T-cell (primary cell): ENCODE measurements at regions not wholly inside any gene's neighbourhood (a gene's known extent, or its start where the extent isn't known, plus 50 kb on each side); places are given as distances from the start of the nearest gene placed in this dataset.

Source experiments
- ATAC-seq, 4 experiments: fragments of 200-7000 bp in 3 of 4; fragments of 150-1000 bp in 1 of 4; cut with Tn5 transposase; replicated peaks in 1 of 4; 1 replicate in 3 of 4; 2 replicates in 1 of 4; pipeline ENCODE4 v1.10.0; 2021; ENCODE audit warnings: moderate library complexity in 3 of 4, mild to moderate bottlenecking in 2 of 4, moderate number of reproducible peaks in 1 of 4
- CTCF ChIA-PET, 2 donors: fragments of 300-600 bp; sonication (Branson Sonifier 250); formaldehyde crosslinking; loops; one replicate each; lab custom pipeline; 2022; ENCODE audit warnings: antibody characterized with exemption in 2 of 2; lab: Charles Lee
- POLR2A ChIA-PET, 2 donors: fragments of 300-600 bp; sonication (Branson Sonifier 250); formaldehyde crosslinking; loops; one replicate each; lab custom pipeline; 2022; ENCODE audit warnings: antibody characterized with exemption in 2 of 2; lab: Charles Lee
- DNase-seq, 35 experiments: peaks; one replicate each; pipeline versions ENCODE4 v3.0.0 to v3.0.0-alpha.2; 2013 to 2023
- H3K27ac ChIP-seq: one replicate; pipeline ENCODE4 v1.5.1; 2013; ENCODE audit warnings: low read length
- H3K27me3 ChIP-seq, 2 experiments: replicated peaks in 1 of 2; 1 replicate in 1 of 2; 2 replicates in 1 of 2; pipeline versions ENCODE4 v1.6.1 to v1.7.0; 2013; ENCODE audit warnings: low read length in 1 of 2, mixed read lengths in 1 of 2; ENCODE audit not compliant: control insufficient read depth in 2 of 2, insufficient read depth in 2 of 2; ENCODE audit errors: extremely low read depth in 1 of 2
- H3K36me3 ChIP-seq, 2 donors: 1 replicate in 1 of 2; 2 replicates in 1 of 2; pipeline versions ENCODE4 v1.6.1 to v1.7.0; 2013; ENCODE audit warnings: low read length in 1 of 2; ENCODE audit not compliant: control insufficient read depth in 2 of 2, insufficient read depth in 1 of 2; ENCODE audit errors: extremely low read depth in 1 of 2
- H3K4me1 ChIP-seq, 2 experiments: 1 replicate in 1 of 2; 2 replicates in 1 of 2; pipeline versions ENCODE4 v1.6.1 to v1.7.0; 2013; ENCODE audit warnings: low read length in 2 of 2, mixed read lengths in 1 of 2; ENCODE audit not compliant: insufficient read depth in 2 of 2, control insufficient read depth in 1 of 2; ENCODE audit errors: extremely low read depth in 1 of 2
- H3K4me3 ChIP-seq, 2 donors: 1 replicate in 1 of 2; 2 replicates in 1 of 2; pipeline versions ENCODE4 v1.5.1 to v1.7.0; 2013; ENCODE audit warnings: mild to moderate bottlenecking in 2 of 2, low read length in 1 of 2, moderate library complexity in 1 of 2; ENCODE audit not compliant: control insufficient read depth in 1 of 2; ENCODE audit errors: extremely low read depth in 1 of 2
- H3K9me3 ChIP-seq: 2 replicates; pipeline ENCODE4 v1.7.0; 2013
- H3K27ac Mint-ChIP-seq, 2 donors: one replicate each; pipeline ENCODE4 v1.8.0; 2020 to 2021; ENCODE audit warnings: mild to moderate bottlenecking in 2 of 2, mixed read lengths in 2 of 2
- H3K27me3 Mint-ChIP-seq, 2 donors: one replicate each; pipeline ENCODE4 v1.8.0; 2021 to 2022; ENCODE audit warnings: mixed read lengths in 2 of 2
- H3K36me3 Mint-ChIP-seq: one replicate; pipeline ENCODE4 v1.8.0; 2021; ENCODE audit warnings: mixed read lengths
- H3K4me1 Mint-ChIP-seq, 3 donors: one replicate each; pipeline ENCODE4 v1.8.0; 2020 to 2022; ENCODE audit warnings: mixed read lengths in 3 of 3, mild to moderate bottlenecking in 1 of 3
- H3K4me3 Mint-ChIP-seq, 3 donors: one replicate each; pipeline ENCODE4 v1.8.0; 2020 to 2022; ENCODE audit warnings: mild to moderate bottlenecking in 3 of 3, mixed read lengths in 3 of 3, moderate library complexity in 3 of 3
- H3K9me3 Mint-ChIP-seq, 3 donors: one replicate each; pipeline ENCODE4 v1.8.0; 2020 to 2022; ENCODE audit warnings: mixed read lengths in 3 of 3
- WGBS: methylation state at CpG from one replicate; pipeline ENCODE4 v1.1.5; 2013; ENCODE audit warnings: missing lambda C conversion rate; ENCODE audit not compliant: insufficient coverage; 5-methylcytosine and 5-hydroxymethylcytosine counted together

DNA sequence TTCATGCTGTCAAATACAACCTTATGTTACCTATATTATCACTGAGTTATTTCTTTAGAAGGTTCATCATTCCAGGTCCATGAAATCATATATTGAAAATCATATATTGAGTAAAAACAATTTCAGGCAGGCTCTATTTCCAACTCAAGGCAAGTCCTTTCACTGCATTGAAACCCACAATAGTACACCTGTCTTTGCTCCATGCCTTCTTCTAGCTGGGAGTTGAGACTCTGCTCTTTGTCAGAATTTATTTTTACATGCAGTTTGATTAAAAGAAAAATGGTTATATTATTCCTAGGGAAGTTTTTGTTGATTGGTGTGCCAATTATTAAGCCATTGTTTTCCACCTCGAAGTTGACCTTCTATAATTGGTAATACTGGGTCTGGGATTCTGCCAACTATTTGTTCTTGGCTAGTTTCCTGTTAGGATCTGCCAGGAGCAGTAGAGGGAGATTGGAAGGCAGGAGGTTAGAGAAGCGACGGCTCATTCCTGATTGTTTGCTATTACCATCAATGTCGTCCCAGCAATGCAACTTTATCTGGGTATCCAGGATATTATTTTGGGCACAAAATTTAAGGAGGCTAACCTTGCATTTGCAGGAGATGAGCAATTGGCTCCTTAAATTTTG is 79.5 kb upstream of the MIS18BP1 start:
- Mint-ChIP-seq H3K36me3 (peaks cover 3% of the 10 kb centered on the region), H3K9me3 (peaks cover 14 to 28% (median 19%) of the 10 kb centered on the region in 3 donors), H3K27ac (no peak overlapping the region), H3K4me1 (no peaks in the 10 kb centered on the region), H3K4me3 (no peak overlapping the region), H3K27me3 (peaks cover 0 to 2% of the 10 kb centered on the region in 2 donors)
- DNase-seq (no peak), ATAC-seq (no peak)
- 78% methylated on average over 4 of the region's 4 CpGs for WGBS
- Histone ChIP-seq H3K36me3 (no peaks in the 10 kb centered on the region), H3K27ac (no peak overlapping the region), H3K9me3 (no peaks in the 10 kb centered on the region), H3K4me1 (no peaks in the 10 kb centered on the region), H3K4me3 (no peak overlapping the region), H3K27me3 (no peaks in the 10 kb centered on the region)
- ChIA-PET POLR2A (no interaction called here), CTCF (no interaction called here)

DNA sequence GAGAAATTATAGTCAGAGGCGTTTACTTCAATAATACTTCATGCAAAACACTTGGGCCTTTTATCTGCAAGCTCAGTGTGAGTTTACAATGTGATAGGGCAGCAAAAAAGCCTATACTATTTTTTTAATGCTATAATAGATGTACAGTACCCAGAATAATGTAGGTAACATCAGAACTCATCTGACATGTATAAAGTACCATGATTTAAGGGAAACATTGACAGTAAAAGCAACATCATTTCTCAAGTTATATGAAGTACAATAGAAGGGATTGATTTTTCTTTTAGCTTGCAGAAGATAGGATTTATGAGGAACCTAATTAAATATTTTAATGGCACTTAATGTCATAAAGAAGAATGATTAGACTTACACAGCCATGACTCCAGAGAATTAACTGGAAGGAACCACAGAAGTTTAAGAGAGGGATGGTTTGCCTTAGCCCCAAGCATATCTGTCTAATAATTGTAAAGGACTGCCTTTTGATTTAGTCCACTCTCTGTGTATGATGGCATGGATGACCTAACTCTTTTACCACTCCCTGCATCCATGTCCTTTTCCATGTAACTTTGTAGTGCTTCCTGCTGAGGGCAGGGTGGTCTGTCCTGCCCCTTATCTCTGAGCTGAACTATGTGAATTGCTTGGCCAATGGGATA is 55.9 kb upstream of the MIS18BP1 start:
- Histone ChIP-seq H3K27me3 (peaks cover 0 to 14% of the 10 kb centered on the region in 2 experiments), H3K4me1 (no peaks in the 10 kb centered on the region), H3K27ac (no peak overlapping the region), H3K36me3 (no peaks in the 10 kb centered on the region), H3K4me3 (no peak overlapping the region), H3K9me3 (no peaks in the 10 kb centered on the region)
- H3K27me3 Mint-ChIP-seq: peaks cover 3 to 26% of the 10 kb centered on the region in 2 donors
- ATAC-seq (no peak), DNase-seq (no peak)
- no peak overlapping the region for H3K27ac Mint-ChIP-seq
- peaks cover 9 to 12% (median 11%) of the 10 kb centered on the region in 3 donors for H3K9me3 Mint-ChIP-seq
- ChIA-PET CTCF (no interaction called here), POLR2A (no interaction called here)
- H3K4me3 Mint-ChIP-seq: no peak overlapping the region
- no peaks in the 10 kb centered on the region for H3K4me1 Mint-ChIP-seq
- WGBS: no CpG with 5 or more reads among the region's 1 CpG
- no peaks in the 10 kb centered on the region for H3K36me3 Mint-ChIP-seq
